Endothelial cell of hepatic sinusoid (primary cell): ENCODE measurements at regions not wholly inside any gene's neighbourhood (a gene's known extent, or its start where the extent isn't known, plus 50 kb on each side); places are given as distances from the start of the nearest gene placed in this dataset.

Experiments used
- in situ Hi-C: cut with HindIII; loops from 2 replicates; pipeline ENCODE4 v1.10.0; 2017; ENCODE audit warnings: low sequenced_read_pairs

- in situ Hi-C loops = no loop called here
Observed at GRCh38 chr12:11564984-11565651, 84.4 kb upstream of the ETV6 start.

DNA sequence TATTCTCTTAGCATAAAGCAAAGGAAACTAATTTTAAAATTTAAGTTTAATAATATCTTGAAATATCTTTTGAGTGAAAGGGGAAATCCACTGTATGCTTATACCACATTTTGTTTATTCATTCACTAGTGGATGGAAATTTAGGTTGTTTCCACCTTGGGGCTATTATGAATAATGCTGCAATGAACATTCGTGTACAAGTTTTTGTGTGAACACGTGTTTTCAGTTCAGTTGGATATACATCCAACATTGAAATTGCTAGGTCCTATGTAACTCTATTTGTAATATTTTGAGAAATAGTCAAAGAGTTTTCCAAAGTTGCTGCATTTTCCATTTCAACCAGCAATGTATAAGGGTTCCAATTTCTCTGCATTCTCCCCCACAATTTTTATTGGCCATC, 83.7 kb upstream of the ETV6 start:
- in situ Hi-C loops = no loop called here

DNA sequence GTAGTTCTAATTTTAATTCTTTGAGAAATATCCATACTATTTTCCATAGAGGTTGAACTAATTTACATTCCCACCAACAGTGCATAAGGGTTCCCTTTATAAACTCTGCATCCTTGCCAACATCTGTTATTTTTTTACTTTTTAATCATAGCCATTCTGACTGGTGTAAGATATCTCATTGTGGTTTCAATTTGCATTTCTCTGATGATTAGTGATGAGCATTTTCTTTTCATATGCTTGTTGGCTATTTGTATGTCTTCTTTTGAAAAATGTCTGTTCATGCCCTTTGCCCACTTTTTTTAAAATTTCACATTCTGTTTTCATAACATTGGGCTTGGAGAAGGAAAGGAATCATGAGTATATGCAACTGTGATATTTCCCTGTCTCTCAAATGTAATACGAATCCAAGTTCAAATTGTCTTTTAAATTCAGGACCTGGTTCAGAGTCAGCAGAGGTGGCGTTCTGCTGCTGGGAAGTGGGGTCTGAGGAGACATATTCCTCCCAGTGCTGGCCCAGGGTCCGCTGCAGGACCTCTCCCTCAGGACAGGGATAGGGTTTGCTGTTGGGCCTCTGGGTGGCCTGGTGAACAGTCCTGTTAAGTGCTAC, 81.2 kb upstream of the ETV6 start:
- in situ Hi-C loops = no loop called here

GRCh38 chr12:11568762-11569478, 80.6 kb upstream of the ETV6 start:
- in situ Hi-C loops = no loop called here

- in situ Hi-C loops = no loop called here
Observed at GRCh38 chr12:11569716-11570115, 79.8 kb upstream of the ETV6 start.

GRCh38 chr12:11573880-11574279, 75.6 kb upstream of the ETV6 start:
- in situ Hi-C loops = no loop called here

- in situ Hi-C loops = loop anchor here (5.0 to 25.0 kb wide), 2 partner anchors 456 to 761 kb away; no protein-coding TSS in a partner anchor
Observed at GRCh38 chr12:11576104-11576503, 73.4 kb upstream of the ETV6 start.

DNA sequence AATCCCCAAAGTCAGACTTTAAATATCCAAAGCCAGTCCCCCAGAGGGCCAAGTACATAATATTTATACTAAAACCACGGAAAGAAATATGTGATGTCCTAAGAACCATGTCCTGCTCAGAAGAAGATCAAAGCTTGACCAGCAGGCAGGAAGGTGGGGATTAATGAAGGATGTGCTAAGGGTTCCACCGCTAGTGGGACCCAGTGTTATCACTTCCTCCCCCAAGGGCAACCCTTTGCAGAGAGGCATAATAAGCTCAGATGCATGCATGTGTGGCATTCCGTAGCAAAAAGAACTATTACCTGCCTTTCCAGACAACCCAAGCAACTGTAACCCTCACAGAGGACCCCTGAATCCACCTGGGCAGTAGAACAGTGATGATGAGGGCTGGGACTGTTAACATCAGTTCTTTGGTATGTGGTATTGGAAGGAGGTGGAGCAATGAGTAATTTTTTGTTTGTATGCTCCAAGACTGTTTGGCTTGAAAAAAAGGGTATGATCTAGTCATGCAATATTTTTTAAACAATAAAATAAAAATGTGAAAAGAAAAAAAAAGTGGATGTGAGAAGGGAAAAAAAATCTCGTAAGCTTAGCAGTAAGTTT, 71.7 kb upstream of the ETV6 start:
- in situ Hi-C loops = loop anchor here (5.0 to 25.0 kb wide), 2 partner anchors 455 to 760 kb away; no protein-coding TSS in a partner anchor

DNA sequence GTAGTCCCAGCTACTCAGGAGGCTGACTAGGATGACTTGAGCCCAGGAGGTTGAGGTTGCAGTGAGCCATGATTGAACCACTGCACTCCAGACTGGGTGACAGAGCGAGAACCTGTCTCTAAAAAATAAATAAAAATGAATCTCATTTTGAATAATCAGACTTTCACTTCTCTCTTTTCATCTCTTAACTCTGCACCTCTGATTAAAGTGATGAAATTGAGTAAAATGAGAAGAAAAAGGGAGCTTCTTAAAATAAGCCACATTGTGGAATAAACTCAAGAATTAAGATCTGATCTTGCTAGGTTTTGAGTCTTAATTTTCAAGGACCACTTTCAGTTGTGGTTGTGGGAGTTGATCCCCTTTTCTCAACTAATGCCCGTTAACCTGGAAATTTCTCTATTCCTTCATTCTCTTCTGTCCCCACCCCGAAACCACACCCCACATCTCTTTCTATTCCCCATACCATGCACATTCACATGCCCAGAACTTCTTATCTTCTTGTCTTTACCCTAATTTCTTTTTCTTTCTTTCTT, 70.9 kb upstream of the ETV6 start:
- in situ Hi-C loops = loop anchor here (5.0 to 25.0 kb wide), 2 partner anchors 454 to 759 kb away; no protein-coding TSS in a partner anchor

GRCh38 chr12:11580125-11580751, 69.2 kb upstream of the ETV6 start:
- in situ Hi-C loops = loop anchor here (25.0 kb wide), 1 partner anchor 757 kb away; no protein-coding TSS in a partner anchor

GRCh38 chr12:11581179-11581755, 68.2 kb upstream of the ETV6 start:
- in situ Hi-C loops = loop anchor here (25.0 kb wide), 1 partner anchor 756 kb away; no protein-coding TSS in a partner anchor

- in situ Hi-C loops = loop anchor here (25.0 kb wide), 1 partner anchor 753 kb away; no protein-coding TSS in a partner anchor
Observed at GRCh38 chr12:11584221-11584855, 65.1 kb upstream of the ETV6 start.

- in situ Hi-C loops = loop anchor here (25.0 kb wide), 1 partner anchor 745 kb away; no protein-coding TSS in a partner anchor
Observed at GRCh38 chr12:11592484-11592883, 57.0 kb upstream of the ETV6 start.

DNA sequence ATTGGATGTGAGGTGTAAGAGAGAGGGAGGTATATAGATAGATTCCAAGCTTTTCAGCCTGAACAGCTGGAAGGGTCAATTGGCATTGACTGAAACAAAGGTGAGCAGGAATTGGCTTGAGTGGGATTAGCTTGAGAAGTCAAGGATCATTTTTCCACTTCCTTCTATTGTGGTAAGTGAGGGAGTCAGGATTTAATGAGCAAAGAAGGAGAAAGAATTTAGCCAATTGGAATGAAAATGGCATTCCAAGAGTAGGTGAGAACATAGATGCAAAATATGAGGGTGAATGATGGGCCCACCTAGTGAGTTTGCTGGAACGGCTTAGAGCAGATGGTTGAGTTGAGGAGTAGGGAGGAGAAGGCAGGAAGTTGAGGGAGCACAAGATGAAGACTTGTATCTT, 56.5 kb upstream of the ETV6 start:
- in situ Hi-C loops = loop anchor here (25.0 kb wide), 1 partner anchor 744 kb away; no protein-coding TSS in a partner anchor

DNA sequence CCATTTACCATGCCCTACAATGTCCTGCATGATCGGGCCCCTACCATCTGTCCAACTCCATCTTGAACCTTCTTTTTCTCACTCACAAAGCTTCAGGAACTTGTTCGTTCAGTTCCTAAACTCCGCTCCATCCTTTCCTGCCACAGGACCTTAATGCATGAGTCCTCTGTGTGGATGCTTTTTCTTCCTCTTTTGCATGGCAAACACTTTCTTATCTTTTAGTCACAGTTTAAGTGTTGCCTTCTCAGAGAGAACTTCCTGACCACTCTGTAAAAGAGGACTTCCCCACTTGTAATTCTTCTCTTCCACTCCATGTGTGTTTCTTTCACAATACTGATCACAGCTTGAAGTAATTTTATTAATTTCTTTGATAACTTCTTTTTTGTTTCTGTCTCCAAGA, 54.4 kb upstream of the ETV6 start:
- in situ Hi-C loops = loop anchor here (25.0 kb wide), 1 partner anchor 742 kb away; no protein-coding TSS in a partner anchor

DNA sequence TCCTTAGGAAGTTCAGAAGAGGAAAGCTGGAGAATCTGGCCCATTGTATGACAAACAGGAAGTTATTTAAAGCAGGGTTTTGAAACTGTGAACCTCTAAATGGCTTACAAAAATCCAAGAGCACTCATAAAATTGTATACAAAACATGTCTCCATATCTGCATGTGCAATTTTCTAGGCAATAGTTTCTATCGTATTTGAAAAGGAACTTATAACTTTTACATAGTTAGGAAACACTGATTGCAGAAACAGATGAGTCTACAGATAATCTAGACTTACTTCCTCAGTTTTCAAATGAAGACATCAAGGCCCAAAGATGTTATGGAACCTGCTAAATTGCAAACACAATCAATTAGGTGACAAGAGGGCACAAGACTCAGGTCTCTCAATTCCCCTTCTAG, 53.3 kb upstream of the ETV6 start:
- in situ Hi-C loops = loop anchor here (25.0 kb wide), 1 partner anchor 741 kb away; no protein-coding TSS in a partner anchor

DNA sequence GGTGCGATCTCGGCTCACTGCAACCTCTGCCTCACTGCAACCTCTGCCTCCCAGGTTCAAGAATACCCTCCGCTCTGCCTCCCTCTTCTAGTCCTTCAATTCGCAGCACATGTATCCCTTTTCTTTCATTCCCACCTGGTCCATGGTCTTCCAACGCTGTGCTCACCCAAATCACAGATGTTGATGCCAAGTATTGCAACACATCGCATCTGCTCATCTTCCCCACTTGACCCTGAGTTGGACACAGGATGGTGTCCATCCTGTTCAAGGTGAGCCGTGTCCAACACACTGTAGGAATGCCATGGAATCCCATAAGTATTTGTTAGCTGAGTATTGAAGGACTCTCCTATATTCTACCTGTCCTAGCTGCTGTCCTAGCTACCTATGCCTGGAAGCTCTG, 50.6 kb upstream of the ETV6 start:
- in situ Hi-C loops = loop anchor here (25.0 kb wide), 1 partner anchor 738 kb away; no protein-coding TSS in a partner anchor
